SIG-M5 treated with dmso at 0.1 percent for 504 hours (cell line): ENCODE measurements at regions not wholly inside any gene's neighbourhood (a gene's known extent, or its start where the extent isn't known, plus 50 kb on each side); places are given as distances from the start of the nearest gene placed in this dataset.
"Not testable (repeated sequence)": the region's sequence is repeated elsewhere in the genome, so short reads cannot be mapped to it uniquely, and the experiment has no call there.

Experiments
- DNase-seq: peaks from one replicate; lab custom pipeline; 2025; ENCODE audit not compliant: unreplicated experiment; lab: John Stamatoyannopoulos, UW

- no peak for DNase-seq
Observed at GRCh38 chr12:17110316-17110715, 504.4 kb upstream of the LMO3 start.

GRCh38 chr12:17108877-17109541, 503.0 kb upstream of the LMO3 start:
- no peak for DNase-seq

- no peak for DNase-seq
Observed at GRCh38 chr12:17104801-17105200, 498.8 kb upstream of the LMO3 start.

GRCh38 chr12:17097674-17098073, 491.7 kb upstream of the LMO3 start:
- no peak for DNase-seq

GRCh38 chr12:17084831-17085230, 478.9 kb upstream of the LMO3 start:
- no peak for DNase-seq

- DNase-seq: no peak
Observed at GRCh38 chr12:17079251-17079909, 473.4 kb upstream of the LMO3 start.

- no peak for DNase-seq
Observed at GRCh38 chr12:17077594-17077993, 471.6 kb upstream of the LMO3 start.

GRCh38 chr12:17076811-17077210, 470.8 kb upstream of the LMO3 start:
- no peak for DNase-seq

GRCh38 chr12:17076028-17076744, 470.2 kb upstream of the LMO3 start:
- peak; percentile 22 for DNase-seq

- DNase-seq: no peak
Observed at GRCh38 chr12:17064834-17065233, 458.9 kb upstream of the LMO3 start.

GRCh38 chr12:17062267-17063036, 456.5 kb upstream of the LMO3 start:
- no peak for DNase-seq

GRCh38 chr12:17060260-17060659, 454.3 kb upstream of the LMO3 start:
- no peak for DNase-seq

- no peak for DNase-seq
Observed at GRCh38 chr12:17056546-17056945, 450.6 kb upstream of the LMO3 start.

GRCh38 chr12:17038923-17039322, 433.0 kb upstream of the LMO3 start:
- no peak for DNase-seq

GRCh38 chr12:17035372-17035771, 429.4 kb upstream of the LMO3 start:
- no peak for DNase-seq

GRCh38 chr12:17030338-17030737, 424.4 kb upstream of the LMO3 start:
- no peak for DNase-seq

GRCh38 chr12:17028348-17028747, 422.4 kb upstream of the LMO3 start:
- DNase-seq: no peak

- not testable (repeated sequence) for DNase-seq
Observed at GRCh38 chr12:17025424-17025823, 419.5 kb upstream of the LMO3 start.

GRCh38 chr12:17020765-17021164, 414.8 kb upstream of the LMO3 start:
- no peak for DNase-seq

GRCh38 chr12:17017402-17017801, 411.4 kb upstream of the LMO3 start:
- DNase-seq: no peak

- no peak for DNase-seq
Observed at GRCh38 chr12:17016116-17016864, 410.3 kb upstream of the LMO3 start.
